Osteocyte (in vitro differentiated cells): ENCODE measurements at regions not wholly inside any gene's neighbourhood (a gene's known extent, or its start where the extent isn't known, plus 50 kb on each side); places are given as distances from the start of the nearest gene placed in this dataset.

Source experiments
- DNase-seq: peaks from one replicate; pipeline ENCODE4 v3.0.0; 2021; ENCODE audit warnings: mixed read lengths; ENCODE audit not compliant: unreplicated experiment; ENCODE audit errors: extremely low spot score
- H3K27ac Mint-ChIP-seq: one replicate; pipeline ENCODE4 v1.8.0; 2021; ENCODE audit warnings: mild to moderate bottlenecking, mixed read lengths; ENCODE audit not compliant: unreplicated experiment
- H3K27me3 Mint-ChIP-seq: one replicate; pipeline ENCODE4 v1.8.0; 2021; ENCODE audit warnings: mixed read lengths; ENCODE audit not compliant: unreplicated experiment
- H3K36me3 Mint-ChIP-seq: one replicate; pipeline ENCODE4 v1.8.0; 2021; ENCODE audit warnings: mixed read lengths; ENCODE audit not compliant: unreplicated experiment
- H3K4me1 Mint-ChIP-seq: one replicate; pipeline ENCODE4 v1.8.0; 2021; ENCODE audit warnings: mixed read lengths; ENCODE audit not compliant: unreplicated experiment
- H3K4me3 Mint-ChIP-seq: one replicate; pipeline ENCODE4 v1.8.0; 2021; ENCODE audit warnings: mild to moderate bottlenecking, moderate library complexity, mixed read lengths; ENCODE audit not compliant: unreplicated experiment
- H3K9me3 Mint-ChIP-seq: one replicate; pipeline ENCODE4 v1.8.0; 2021; ENCODE audit warnings: mixed read lengths; ENCODE audit not compliant: unreplicated experiment
- TF ChIP-seq, protein P1 (sequence below): fragments of 200-600 bp; sonication (generic); IDR thresholded peaks from 2 replicates; pipeline ENCODE4 v1.5.0; 2021; ENCODE audit warnings: antibody characterized with exemption, mild to moderate bottlenecking, moderate library complexity

DNA sequence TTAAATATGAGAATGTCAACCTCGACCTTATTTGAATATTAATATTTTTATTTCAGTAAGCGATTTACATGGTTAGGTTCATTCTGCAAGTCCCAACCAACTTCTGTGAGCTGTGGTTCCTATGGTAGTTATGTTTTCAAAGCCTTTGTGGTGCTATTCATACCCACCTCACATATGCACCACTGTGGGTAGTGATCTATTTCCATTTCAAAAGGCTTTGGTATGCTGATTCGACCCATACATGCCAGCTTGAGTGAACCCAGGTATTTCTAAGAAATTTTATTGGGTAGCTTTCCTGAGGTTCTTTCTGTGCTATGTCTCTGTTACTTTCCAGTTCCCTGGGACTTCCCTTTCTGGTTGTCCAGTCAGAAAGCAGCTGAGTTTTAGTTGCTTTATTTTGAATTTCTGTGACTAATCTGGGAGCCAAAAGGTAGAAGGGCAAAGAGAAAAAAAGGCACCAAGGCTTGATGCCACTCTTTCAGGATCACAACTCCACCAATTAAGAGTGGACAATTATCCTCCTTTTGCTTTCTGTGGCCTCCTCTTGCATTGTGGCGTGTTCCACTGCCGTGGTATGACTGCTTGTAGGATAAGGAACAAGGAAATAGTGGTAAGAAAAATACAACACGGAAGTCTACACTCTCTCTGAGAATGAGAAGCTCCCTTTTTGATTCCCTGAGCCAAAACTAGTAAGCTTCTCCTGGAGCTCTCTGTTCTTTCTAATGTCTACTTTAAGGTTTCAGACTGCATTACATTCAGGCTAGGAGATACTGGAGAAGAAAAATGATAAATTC is 729.1 kb downstream of the NOVA1 start:
- Mint-ChIP-seq H3K27me3 (no peaks in the 10 kb centered on the region), H3K36me3 (no peaks in the 10 kb centered on the region), H3K4me1 (no peaks in the 10 kb centered on the region), H3K27ac (no peak overlapping the region), H3K9me3 (peaks cover 16% of the 10 kb centered on the region), H3K4me3 (no peak overlapping the region)
- TF ChIP-seq, protein P1, sequence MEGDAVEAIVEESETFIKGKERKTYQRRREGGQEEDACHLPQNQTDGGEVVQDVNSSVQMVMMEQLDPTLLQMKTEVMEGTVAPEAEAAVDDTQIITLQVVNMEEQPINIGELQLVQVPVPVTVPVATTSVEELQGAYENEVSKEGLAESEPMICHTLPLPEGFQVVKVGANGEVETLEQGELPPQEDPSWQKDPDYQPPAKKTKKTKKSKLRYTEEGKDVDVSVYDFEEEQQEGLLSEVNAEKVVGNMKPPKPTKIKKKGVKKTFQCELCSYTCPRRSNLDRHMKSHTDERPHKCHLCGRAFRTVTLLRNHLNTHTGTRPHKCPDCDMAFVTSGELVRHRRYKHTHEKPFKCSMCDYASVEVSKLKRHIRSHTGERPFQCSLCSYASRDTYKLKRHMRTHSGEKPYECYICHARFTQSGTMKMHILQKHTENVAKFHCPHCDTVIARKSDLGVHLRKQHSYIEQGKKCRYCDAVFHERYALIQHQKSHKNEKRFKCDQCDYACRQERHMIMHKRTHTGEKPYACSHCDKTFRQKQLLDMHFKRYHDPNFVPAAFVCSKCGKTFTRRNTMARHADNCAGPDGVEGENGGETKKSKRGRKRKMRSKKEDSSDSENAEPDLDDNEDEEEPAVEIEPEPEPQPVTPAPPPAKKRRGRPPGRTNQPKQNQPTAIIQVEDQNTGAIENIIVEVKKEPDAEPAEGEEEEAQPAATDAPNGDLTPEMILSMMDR, result no peak
- DNase-seq, result no peak

DNA sequence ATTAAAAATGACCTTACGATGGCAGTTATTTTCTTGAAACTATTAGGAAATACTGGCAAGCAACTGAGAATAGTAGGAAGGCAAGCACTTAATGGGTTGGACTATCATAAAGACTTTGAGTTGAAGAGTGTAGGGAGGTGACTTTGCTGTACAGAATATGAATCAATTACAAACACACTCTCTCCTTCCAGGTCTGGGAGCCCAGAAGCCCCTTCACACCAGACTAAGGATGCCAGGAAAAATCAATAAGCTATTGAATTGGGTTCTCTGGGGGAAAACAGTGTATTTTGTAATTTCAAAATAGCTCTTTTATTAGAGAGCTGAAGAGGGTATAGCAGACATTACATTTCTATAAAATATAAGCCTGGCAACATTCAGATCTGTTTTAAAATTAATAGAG is 736.4 kb downstream of the NOVA1 start:
- no peaks in the 10 kb centered on the region for H3K27me3 Mint-ChIP-seq
- H3K9me3 Mint-ChIP-seq, result peaks cover 31% of the 10 kb centered on the region
- no peak overlapping the region for H3K4me3 Mint-ChIP-seq
- TF ChIP-seq, protein P1, result no peak
- no peak overlapping the region for H3K27ac Mint-ChIP-seq
- H3K36me3 Mint-ChIP-seq, result no peaks in the 10 kb centered on the region
- H3K4me1 Mint-ChIP-seq, result no peaks in the 10 kb centered on the region
- no peak for DNase-seq

DNA sequence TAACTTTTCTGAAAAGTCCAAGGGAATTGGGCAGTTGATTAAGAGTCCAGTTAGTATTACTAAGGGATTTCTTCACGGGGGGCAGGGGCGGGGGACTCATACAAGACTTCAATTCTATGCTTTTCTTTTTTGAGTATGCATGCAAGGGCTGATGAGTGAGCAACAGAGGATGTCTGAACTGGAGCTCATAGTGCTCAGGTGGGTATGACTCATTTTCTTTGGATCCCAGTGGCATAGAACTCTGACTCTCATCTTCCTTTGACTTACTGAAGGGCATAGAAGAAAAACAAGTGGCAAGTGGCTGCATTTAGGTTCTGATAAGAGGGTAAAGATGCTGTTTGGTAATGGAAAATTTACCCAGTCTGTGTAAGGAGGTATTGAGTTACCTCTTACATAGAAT is 749.2 kb downstream of the NOVA1 start:
- no peak overlapping the region for H3K27ac Mint-ChIP-seq
- no peaks in the 10 kb centered on the region for H3K36me3 Mint-ChIP-seq
- peaks cover 8% of the 10 kb centered on the region for H3K9me3 Mint-ChIP-seq
- H3K27me3 Mint-ChIP-seq, result no peaks in the 10 kb centered on the region
- no peak overlapping the region for H3K4me3 Mint-ChIP-seq
- no peak for DNase-seq
- no peaks in the 10 kb centered on the region for H3K4me1 Mint-ChIP-seq
- TF ChIP-seq, protein P1, result no peak

DNA sequence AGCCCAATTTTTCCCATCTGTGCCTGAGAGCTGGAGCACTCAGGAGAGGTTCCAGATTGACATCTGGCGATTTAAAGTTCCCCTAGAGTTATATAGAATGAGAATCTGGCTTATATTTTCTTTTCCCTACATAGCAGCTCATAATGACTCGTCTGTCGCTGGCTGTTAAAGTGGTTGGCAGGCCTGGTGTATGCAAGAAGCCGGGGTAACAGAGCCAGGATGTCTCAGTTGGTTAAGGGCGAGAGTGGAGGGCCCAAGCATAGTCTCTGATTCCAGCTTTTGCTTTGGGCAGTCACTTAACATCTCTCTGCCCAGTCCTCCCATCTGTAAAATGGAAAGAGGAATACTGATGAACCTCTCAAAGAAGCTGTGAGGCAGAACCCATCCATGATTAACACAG is 751.6 kb downstream of the NOVA1 start:
- TF ChIP-seq, protein P1, result no peak
- Mint-ChIP-seq H3K9me3 (peaks cover 8% of the 10 kb centered on the region), H3K4me1 (no peaks in the 10 kb centered on the region)

DNA sequence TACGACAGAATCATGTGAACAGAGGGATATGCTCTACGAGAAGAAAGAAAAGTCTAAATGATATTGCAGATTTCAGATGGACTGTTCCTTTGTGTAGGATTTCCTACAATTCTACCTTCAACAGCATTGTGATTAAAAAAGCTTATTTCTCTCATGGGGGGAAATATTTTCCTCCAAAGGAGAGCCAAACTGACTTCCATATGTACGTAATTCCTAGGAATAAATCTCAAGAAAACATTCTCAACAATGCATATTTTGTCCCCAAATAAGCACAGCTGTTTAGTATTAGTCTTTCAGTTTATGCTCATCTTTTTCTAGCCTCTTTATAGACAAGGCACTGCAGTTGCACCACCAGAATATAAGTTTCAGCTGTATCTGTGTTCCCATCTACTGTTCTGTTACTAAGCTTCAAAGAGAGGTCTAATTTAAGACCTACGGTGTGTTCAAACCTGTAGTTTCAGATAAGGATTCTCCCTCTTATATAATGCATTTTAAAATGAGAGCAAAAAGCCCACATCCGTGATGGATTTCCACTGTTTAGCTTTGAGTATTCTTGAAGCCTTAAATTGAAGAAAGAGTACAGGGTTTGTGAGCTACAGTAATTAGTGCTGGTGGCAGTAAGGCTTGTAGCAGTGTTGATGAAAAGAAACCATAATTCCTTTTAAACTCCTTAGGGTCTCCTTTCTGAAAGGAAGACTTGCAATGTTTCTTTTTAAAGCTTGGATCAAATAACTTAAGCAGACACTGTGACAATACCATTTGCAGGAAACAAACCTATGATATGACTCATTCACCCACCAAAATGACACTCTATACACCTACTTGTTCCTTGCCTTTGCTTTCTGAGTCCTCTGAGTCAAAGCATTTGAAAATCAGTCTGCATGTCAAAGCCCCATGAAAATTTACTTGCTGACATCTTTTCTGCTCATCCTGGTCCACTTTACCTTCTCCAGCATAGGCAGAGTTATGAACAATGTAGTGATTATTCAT is 754.1 kb downstream of the NOVA1 start:
- Mint-ChIP-seq H3K27ac (no peak overlapping the region), H3K27me3 (no peaks in the 10 kb centered on the region), H3K9me3 (peaks cover 22% of the 10 kb centered on the region), H3K4me3 (no peak overlapping the region), H3K36me3 (no peaks in the 10 kb centered on the region), H3K4me1 (no peaks in the 10 kb centered on the region)
- DNase-seq, result no peak
- TF ChIP-seq, protein P1, result no peak

More for the DNA sequence above, 751.6 kb downstream of the NOVA1 start:
- no peaks in the 10 kb centered on the region for H3K36me3 Mint-ChIP-seq
- no peak overlapping the region for H3K27ac Mint-ChIP-seq
- no peak for DNase-seq
- H3K27me3 Mint-ChIP-seq, result no peaks in the 10 kb centered on the region
- H3K4me3 Mint-ChIP-seq, result no peak overlapping the region
